Activated CD4-positive, alpha-beta T cell treated with anti-CD3 and anti-CD28 coated beads, Interleukin-2, amount 50 U/mL, for 16 hours (primary cell): ENCODE measurements at regions not wholly inside any gene's neighbourhood (a gene's known extent, or its start where the extent isn't known, plus 50 kb on each side); places are given as distances from the start of the nearest gene placed in this dataset.

ENCODE experiments used
- DNase-seq: peaks from one replicate; pipeline ENCODE4 v3.0.0-alpha.2; 2020

GRCh38 chr11:36730761-36731160 lies 132.7 kb upstream of the RAG2 start:
- DNase-seq = no peak

GRCh38 chr11:36729825-36730224 lies 131.8 kb upstream of the RAG2 start:
- no peak for DNase-seq

GRCh38 chr11:36726420-36726819 lies 128.4 kb upstream of the RAG2 start:
- no peak for DNase-seq

GRCh38 chr11:36724742-36725385 lies 126.8 kb upstream of the RAG2 start:
- DNase-seq = no peak

- DNase-seq = no peak
Measured at GRCh38 chr11:36722421-36722820, 124.4 kb upstream of the RAG2 start.

- no peak for DNase-seq
Measured at GRCh38 chr11:36719358-36720107, 121.5 kb upstream of the RAG2 start.

- no peak for DNase-seq
Measured at GRCh38 chr11:36718451-36718850, 120.4 kb upstream of the RAG2 start.

- DNase-seq = no peak
Measured at GRCh38 chr11:36713715-36714114, 115.7 kb upstream of the RAG2 start.

- no peak for DNase-seq
Measured at GRCh38 chr11:36711104-36711825, 113.2 kb upstream of the RAG2 start.
